ENCODE measurements at regions not wholly inside any gene's neighbourhood (a gene's known extent, or its start where the extent isn't known, plus 50 kb on each side); places are given as distances from the start of the nearest gene placed in this dataset.

DNA sequence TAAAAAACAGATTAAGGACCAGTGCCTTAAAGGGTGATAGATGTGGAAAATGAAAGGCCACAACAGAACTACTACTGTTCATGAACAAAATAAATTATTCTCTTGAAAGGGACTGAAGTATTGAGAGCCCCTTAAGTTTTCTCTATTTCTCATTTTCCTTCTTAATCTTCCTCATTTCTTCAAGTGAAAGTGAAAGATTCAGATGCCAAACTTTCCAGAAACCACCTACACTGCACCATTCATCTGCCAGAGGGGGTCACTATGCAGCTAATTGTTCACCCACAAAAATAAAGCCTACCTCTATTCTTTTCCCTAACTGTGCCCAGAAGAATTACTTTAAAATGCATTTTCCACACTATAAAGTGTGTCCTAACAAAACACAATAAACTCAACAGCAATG lies 140.1 kb downstream of the NR4A2 start:
- TF ChIP-seq, protein P1, sequence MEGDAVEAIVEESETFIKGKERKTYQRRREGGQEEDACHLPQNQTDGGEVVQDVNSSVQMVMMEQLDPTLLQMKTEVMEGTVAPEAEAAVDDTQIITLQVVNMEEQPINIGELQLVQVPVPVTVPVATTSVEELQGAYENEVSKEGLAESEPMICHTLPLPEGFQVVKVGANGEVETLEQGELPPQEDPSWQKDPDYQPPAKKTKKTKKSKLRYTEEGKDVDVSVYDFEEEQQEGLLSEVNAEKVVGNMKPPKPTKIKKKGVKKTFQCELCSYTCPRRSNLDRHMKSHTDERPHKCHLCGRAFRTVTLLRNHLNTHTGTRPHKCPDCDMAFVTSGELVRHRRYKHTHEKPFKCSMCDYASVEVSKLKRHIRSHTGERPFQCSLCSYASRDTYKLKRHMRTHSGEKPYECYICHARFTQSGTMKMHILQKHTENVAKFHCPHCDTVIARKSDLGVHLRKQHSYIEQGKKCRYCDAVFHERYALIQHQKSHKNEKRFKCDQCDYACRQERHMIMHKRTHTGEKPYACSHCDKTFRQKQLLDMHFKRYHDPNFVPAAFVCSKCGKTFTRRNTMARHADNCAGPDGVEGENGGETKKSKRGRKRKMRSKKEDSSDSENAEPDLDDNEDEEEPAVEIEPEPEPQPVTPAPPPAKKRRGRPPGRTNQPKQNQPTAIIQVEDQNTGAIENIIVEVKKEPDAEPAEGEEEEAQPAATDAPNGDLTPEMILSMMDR (IDR thresholded peaks at IDR 0.05): peak in 1 of 6 experiments; percentile 15
- TF ChIP-seq POLR2A (IDR thresholded peaks at IDR 0.05): no peak
- Histone ChIP-seq H3K27me3 (no peaks in the 10 kb centered on the region), H3K9me3 (no peaks in the 10 kb centered on the region), H3K36me3 (no peaks in the 10 kb centered on the region), H3K4me3 (no peak overlapping the region), H3K27ac (no peak overlapping the region), H3K4me1 (no peaks in the 10 kb centered on the region)
- DNase-seq: no peak

DNA sequence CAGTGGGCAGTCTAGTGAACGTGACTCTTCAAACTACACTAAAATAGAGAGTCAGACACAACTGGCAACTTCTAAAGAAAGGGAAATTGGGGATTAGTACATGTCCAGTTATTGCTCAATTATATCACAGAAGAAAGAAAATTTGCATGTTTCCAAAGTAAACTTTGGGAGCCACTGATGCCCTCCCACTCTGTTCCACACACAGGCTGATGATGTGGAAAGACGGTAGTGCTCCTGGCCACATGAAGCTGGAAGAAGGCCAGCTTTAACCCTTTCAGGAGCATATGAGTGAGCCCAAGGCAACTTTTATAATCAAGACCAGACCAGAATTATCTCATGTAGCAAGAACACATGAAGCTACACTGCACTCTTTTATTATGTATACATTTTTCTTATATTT lies 141.0 kb downstream of the NR4A2 start:
- Histone ChIP-seq H3K4me3 (no peak overlapping the region), H3K27ac (no peak overlapping the region), H3K9me3 (no peaks in the 10 kb centered on the region), H3K36me3 (no peaks in the 10 kb centered on the region), H3K27me3 (no peaks in the 10 kb centered on the region), H3K4me1 (no peaks in the 10 kb centered on the region)
- TF ChIP-seq POLR2A (IDR thresholded peaks at IDR 0.05): no peak
- TF ChIP-seq, protein P1 (IDR thresholded peaks at IDR 0.05): no peak
- DNase-seq: no peak

DNA sequence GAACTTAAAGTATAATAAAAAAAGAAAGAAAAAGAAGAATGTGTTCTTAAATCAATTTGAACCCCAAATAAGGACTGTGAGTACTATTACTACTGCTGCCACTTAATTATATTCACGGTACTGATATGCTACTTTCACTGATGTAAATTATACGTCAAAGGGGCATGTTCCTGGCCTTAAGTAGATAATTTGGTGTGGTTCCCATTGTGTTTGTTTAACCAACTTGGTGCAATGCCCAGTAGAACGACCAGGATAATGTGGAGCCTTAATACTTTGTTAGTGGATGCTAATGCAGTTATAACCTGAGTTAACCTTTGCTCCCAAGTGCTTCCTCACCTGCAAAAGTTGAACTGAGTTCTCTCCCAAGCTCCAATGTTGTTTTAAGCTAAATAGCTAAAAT lies 142.0 kb downstream of the NR4A2 start:
- H3K4me3 ChIP-seq: no peak overlapping the region
- H3K9me3 ChIP-seq: no peaks in the 10 kb centered on the region
- H3K36me3 ChIP-seq: no peaks in the 10 kb centered on the region
- no peaks in the 10 kb centered on the region for H3K4me1 ChIP-seq
- TF ChIP-seq, protein P1 (IDR thresholded peaks at IDR 0.05): no peak
- no peak for TF ChIP-seq POLR2A (IDR thresholded peaks at IDR 0.05)
- H3K27ac ChIP-seq: no peak overlapping the region
- H3K27me3 ChIP-seq: no peaks in the 10 kb centered on the region
- DNase-seq: no peak

DNA sequence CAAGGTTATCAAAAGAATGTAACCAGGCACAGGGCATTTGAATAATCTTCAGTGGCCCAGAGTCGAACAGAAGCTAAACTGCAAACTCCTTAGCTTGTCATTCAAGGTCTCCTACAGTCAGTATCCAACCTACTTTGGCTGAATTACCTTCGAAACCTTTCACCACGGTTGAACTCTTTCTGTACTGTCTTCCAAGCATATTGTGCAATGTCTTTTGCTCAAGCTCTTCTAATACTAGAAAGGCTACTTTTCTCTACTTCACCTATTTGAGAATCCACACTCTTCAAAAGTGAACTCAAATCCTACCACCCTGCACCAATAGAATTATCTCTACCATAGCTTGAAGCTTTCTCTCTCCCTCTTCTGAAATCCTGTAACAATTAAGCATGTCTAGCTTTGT lies 142.9 kb downstream of the NR4A2 start:
- H3K4me3 ChIP-seq: no peak overlapping the region
- no peaks in the 10 kb centered on the region for H3K9me3 ChIP-seq
- peak overlapping the region in 3 of 4 donors; percentile 5 to 55 (median 11) for H3K27ac ChIP-seq
- H3K36me3 ChIP-seq: no peaks in the 10 kb centered on the region
- H3K27me3 ChIP-seq: no peaks in the 10 kb centered on the region
- no peaks in the 10 kb centered on the region for H3K4me1 ChIP-seq
- no peak for DNase-seq
- TF ChIP-seq POLR2A (IDR thresholded peaks at IDR 0.05): no peak
- TF ChIP-seq, protein P1 (IDR thresholded peaks at IDR 0.05): no peak

DNA sequence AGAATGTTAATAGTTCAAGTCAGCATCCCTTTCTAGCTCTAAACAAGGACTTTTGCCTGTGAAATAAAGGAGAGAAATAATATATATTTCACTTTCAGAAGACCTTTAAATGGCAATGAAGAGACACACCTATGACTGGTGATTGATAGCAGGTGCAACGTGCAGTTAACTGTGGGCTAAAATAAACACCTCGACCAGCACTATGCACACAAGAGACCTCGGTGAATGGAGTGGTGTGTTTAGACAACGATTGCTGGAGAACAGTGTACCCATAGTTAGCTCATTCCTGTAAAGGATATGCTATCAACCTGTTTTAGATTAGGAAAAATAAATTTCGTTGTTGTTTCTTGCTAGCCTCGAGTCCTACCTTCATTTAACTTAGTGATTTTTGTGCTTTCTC lies 143.4 kb downstream of the NR4A2 start:
- TF ChIP-seq, protein P1 (IDR thresholded peaks at IDR 0.05): no peak
- no peak for TF ChIP-seq POLR2A (IDR thresholded peaks at IDR 0.05)
- H3K9me3 ChIP-seq: no peaks in the 10 kb centered on the region
- H3K4me1 ChIP-seq: no peaks in the 10 kb centered on the region
- H3K4me3 ChIP-seq: no peak overlapping the region
- H3K27ac ChIP-seq: peak overlapping the region in 3 of 4 donors; percentile 5 to 55 (median 16)
- no peaks in the 10 kb centered on the region for H3K27me3 ChIP-seq
- H3K36me3 ChIP-seq: no peaks in the 10 kb centered on the region
- no peak for DNase-seq

DNA sequence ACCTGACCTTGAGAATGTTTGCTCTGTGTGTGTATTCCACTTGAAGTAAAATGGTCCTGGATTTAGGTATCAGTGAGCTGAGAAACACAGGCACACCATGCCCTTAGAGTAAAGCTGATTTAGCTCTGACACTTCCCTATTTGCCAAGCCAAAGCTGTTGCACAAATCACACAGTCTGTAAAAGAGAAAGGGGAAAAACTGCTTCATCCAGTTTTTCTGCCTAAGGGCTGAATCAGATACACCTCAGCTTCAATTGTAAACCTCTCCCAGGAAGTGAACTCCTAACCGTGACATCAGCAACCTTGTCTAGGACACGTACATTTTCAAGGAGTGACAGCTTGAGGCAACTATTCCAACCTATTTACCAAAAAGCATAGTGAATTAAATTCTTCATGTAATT lies 150.4 kb downstream of the NR4A2 start:
- Histone ChIP-seq H3K27ac (peak overlapping the region in 2 of 4 donors; percentile 41 to 71), H3K4me1 (no peaks in the 10 kb centered on the region), H3K36me3 (no peaks in the 10 kb centered on the region), H3K27me3 (no peaks in the 10 kb centered on the region), H3K9me3 (no peaks in the 10 kb centered on the region), H3K4me3 (no peak overlapping the region)
- DNase-seq: peak in 1 of 3 donors; percentile 44
- TF ChIP-seq POLR2A (IDR thresholded peaks at IDR 0.05): no peak
- TF ChIP-seq, protein P1 (IDR thresholded peaks at IDR 0.05): no peak

All from Peyer's patch (tissue), 4 donors.